ENCODE measurements at regions not wholly inside any gene's neighbourhood (a gene's known extent, or its start where the extent isn't known, plus 50 kb on each side); places are given as distances from the start of the nearest gene placed in this dataset.
"Not testable (repeated sequence)": the region's sequence is repeated elsewhere in the genome, so short reads cannot be mapped to it uniquely, and the experiment has no call there.

GRCh38 chr4:138332415-138332814 is 90.3 kb upstream of the SLC7A11 start:
- TF ChIP-seq POLR2AphosphoS5, CTCF, EP300 (IDR thresholded peaks at IDR 0.05): not testable (repeated sequence)
